ENCODE measurements at regions not wholly inside any gene's neighbourhood (a gene's known extent, or its start where the extent isn't known, plus 50 kb on each side); places are given as distances from the start of the nearest gene placed in this dataset.

- no peak for TF ChIP-seq USF2 (IDR thresholded peaks at IDR 0.05; ENCODE audit: low read length)
These were observed 302.4 kb upstream of the POU3F2 start (continued) for GRCh38 chr6:98532004-98532403.
